ENCODE measurements at regions not wholly inside any gene's neighbourhood (a gene's known extent, or its start where the extent isn't known, plus 50 kb on each side); places are given as distances from the start of the nearest gene placed in this dataset.
"Not testable (repeated sequence)": the region's sequence is repeated elsewhere in the genome, so short reads cannot be mapped to it uniquely, and the experiment has no call there.

DNA sequence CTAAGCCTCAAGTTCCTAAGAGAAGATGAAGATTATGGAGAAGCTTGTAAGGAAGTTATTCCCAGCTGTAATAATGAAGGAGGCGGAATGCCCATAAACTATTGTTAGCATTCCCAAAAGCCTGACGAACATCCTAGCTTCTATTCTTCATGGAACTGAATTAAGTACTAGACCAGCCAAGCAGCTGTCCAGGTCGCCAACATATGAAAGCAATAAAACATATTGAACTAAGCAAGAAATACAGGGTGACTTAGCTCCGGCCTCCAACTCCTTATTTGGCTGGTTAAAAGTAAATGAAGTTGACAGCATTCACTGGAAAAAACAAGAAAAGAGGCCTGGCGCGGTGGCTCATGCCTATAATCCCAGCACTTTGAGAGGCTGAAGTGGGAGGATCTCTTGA is 174.0 kb upstream of the TPM1 start:
- no peaks in the 10 kb centered on the region for H3K27me3 Mint-ChIP-seq (ENCODE audit: insufficient read depth)
- Histone ChIP-seq H3K27ac (ENCODE audit: low read depth, low read length) (no peak overlapping the region), H3K4me1 (ENCODE audit: control insufficient read depth, insufficient read depth, low read length) (no peaks in the 10 kb centered on the region), H3K27me3 (ENCODE audit: control insufficient read depth, insufficient read depth, low read length, poor library complexity, severe bottlenecking) (no peaks in the 10 kb centered on the region), H3K9ac (ENCODE audit: extremely low read depth, low read length, poor library complexity, severe bottlenecking) (no peak overlapping the region), H3K9me3 (ENCODE audit: control insufficient read depth, low read length) (peaks cover 6% of the 10 kb centered on the region), H3K4me3 (ENCODE audit: low read length) (no peak overlapping the region), H3K36me3 (ENCODE audit: control insufficient read depth, insufficient read depth, low read length) (no peaks in the 10 kb centered on the region)
- no peaks in the 10 kb centered on the region for H3K36me3 Mint-ChIP-seq (ENCODE audit: low read depth)
- peaks cover 9% of the 10 kb centered on the region for H3K9me3 Mint-ChIP-seq
- peaks cover 6% of the 10 kb centered on the region for H3K4me1 Mint-ChIP-seq
- DNase-seq: peak; percentile 41
- TF ChIP-seq, protein P1, sequence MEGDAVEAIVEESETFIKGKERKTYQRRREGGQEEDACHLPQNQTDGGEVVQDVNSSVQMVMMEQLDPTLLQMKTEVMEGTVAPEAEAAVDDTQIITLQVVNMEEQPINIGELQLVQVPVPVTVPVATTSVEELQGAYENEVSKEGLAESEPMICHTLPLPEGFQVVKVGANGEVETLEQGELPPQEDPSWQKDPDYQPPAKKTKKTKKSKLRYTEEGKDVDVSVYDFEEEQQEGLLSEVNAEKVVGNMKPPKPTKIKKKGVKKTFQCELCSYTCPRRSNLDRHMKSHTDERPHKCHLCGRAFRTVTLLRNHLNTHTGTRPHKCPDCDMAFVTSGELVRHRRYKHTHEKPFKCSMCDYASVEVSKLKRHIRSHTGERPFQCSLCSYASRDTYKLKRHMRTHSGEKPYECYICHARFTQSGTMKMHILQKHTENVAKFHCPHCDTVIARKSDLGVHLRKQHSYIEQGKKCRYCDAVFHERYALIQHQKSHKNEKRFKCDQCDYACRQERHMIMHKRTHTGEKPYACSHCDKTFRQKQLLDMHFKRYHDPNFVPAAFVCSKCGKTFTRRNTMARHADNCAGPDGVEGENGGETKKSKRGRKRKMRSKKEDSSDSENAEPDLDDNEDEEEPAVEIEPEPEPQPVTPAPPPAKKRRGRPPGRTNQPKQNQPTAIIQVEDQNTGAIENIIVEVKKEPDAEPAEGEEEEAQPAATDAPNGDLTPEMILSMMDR (conservative IDR thresholded peaks at IDR 0.05): no peak
- no peak overlapping the region for H3K4me3 Mint-ChIP-seq
- H3K27ac Mint-ChIP-seq: no peak overlapping the region
- WGBS, 2 experiments (ENCODE audit: insufficient coverage in 1 of 2, insufficient read length in 1 of 2): 96% methylated on average over 4 to 6 of the region's 6 CpGs

DNA sequence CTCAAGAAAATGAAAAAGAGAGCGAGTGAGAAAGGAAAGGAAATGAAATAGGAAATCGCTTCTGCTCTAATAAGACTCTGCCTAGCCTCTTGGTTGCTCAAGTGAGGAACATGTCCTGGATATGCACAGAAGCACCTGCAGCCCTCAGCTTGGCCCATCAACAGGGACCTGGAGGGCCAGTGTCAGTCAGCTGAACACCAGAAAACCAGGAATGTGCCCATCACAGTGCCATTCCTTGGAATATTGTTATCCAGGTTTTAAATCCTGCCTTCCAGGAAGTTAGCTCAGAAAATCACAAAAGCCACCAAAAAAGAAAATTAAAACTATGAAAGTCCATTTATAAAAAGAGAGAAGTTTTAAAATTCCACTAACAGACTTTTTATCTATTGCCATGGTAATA is 173.4 kb upstream of the TPM1 start:
- H3K36me3 ChIP-seq (ENCODE audit: control insufficient read depth, insufficient read depth, low read length): no peaks in the 10 kb centered on the region
- peaks cover 6% of the 10 kb centered on the region for H3K4me1 Mint-ChIP-seq
- no peak overlapping the region for H3K27ac ChIP-seq (ENCODE audit: low read depth, low read length)
- peaks cover 9% of the 10 kb centered on the region for H3K9me3 Mint-ChIP-seq
- H3K4me3 ChIP-seq (ENCODE audit: low read length): no peak overlapping the region
- 93 to 100% methylated on average over 2 of the region's 2 CpGs for WGBS, 2 experiments (ENCODE audit: insufficient coverage in 1 of 2, insufficient read length in 1 of 2)
- peak; percentile 31 for DNase-seq
- H3K36me3 Mint-ChIP-seq (ENCODE audit: low read depth): no peaks in the 10 kb centered on the region
- peaks cover 6% of the 10 kb centered on the region for H3K9me3 ChIP-seq (ENCODE audit: control insufficient read depth, low read length)
- H3K27me3 Mint-ChIP-seq (ENCODE audit: insufficient read depth): no peaks in the 10 kb centered on the region
- H3K27me3 ChIP-seq (ENCODE audit: control insufficient read depth, insufficient read depth, low read length, poor library complexity, severe bottlenecking): no peaks in the 10 kb centered on the region
- H3K27ac Mint-ChIP-seq: no peak overlapping the region
- no peaks in the 10 kb centered on the region for H3K4me1 ChIP-seq (ENCODE audit: control insufficient read depth, insufficient read depth, low read length)
- TF ChIP-seq, protein P1 (conservative IDR thresholded peaks at IDR 0.05): no peak
- no peak overlapping the region for H3K9ac ChIP-seq (ENCODE audit: extremely low read depth, low read length, poor library complexity, severe bottlenecking)
- no peak overlapping the region for H3K4me3 Mint-ChIP-seq

DNA sequence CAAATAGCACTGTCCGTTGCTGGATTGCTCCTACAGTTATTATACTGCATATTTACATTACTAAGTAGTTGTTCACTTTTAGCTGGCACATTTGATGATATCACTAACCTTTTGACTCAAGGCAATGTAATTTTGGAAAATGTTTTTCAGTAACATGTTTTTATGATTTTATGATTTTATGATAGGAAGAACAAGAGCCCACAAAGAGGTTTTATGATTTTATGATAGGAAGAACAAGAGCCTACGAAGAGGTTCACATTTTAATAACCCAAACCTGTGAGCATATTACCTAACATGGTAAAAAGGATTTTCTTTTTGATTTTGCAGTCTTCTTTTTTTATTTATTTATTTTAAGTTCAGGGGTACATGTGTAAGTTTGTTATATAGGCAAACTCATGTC is 172.3 kb upstream of the TPM1 start:
- TF ChIP-seq, protein P1 (conservative IDR thresholded peaks at IDR 0.05): no peak
- Mint-ChIP-seq H3K36me3 (ENCODE audit: low read depth) (no peaks in the 10 kb centered on the region), H3K27ac (no peak overlapping the region)

DNA sequence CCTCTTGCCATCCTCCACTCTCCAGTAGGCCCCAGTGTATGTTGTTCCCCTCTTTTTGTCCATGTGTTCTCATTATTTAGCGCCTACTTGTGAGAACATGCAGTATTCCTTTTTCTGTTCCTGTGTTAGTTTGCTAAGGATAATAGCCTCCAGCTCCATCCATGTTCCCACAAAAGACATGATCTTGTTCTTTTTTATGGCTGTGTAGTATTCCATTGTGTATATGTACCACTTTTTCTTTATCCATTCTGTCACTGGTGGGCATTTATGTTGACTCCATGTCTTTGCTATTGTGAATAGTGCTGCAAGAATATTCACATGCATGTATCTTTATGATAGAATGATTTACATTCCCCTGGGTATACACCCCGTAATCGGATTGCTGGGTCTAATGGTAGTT is 171.8 kb upstream of the TPM1 start:
- H3K36me3 ChIP-seq (ENCODE audit: control insufficient read depth, insufficient read depth, low read length); H3K4me3 ChIP-seq (ENCODE audit: low read length); H3K4me3 Mint-ChIP-seq; H3K9ac ChIP-seq (ENCODE audit: extremely low read depth, low read length, poor library complexity, severe bottlenecking); H3K4me1 ChIP-seq (ENCODE audit: control insufficient read depth, insufficient read depth, low read length); H3K9me3 ChIP-seq (ENCODE audit: control insufficient read depth, low read length); H3K27me3 ChIP-seq (ENCODE audit: control insufficient read depth, insufficient read depth, low read length, poor library complexity, severe bottlenecking); H3K36me3 Mint-ChIP-seq (ENCODE audit: low read depth); H3K27ac Mint-ChIP-seq; H3K4me1 Mint-ChIP-seq; DNase-seq; H3K27me3 Mint-ChIP-seq (ENCODE audit: insufficient read depth); H3K27ac ChIP-seq (ENCODE audit: low read depth, low read length); H3K9me3 Mint-ChIP-seq: not testable (repeated sequence)
- WGBS, 2 experiments (ENCODE audit: insufficient coverage in 1 of 2, insufficient read length in 1 of 2): 100% methylated on average over 3 of the region's 3 CpGs; no CpG with 5 or more reads in 1 of the 2 experiments

More for the DNA sequence above, 172.3 kb upstream of the TPM1 start:
- H3K4me1 ChIP-seq (ENCODE audit: control insufficient read depth, insufficient read depth, low read length): no peaks in the 10 kb centered on the region
- Mint-ChIP-seq H3K27me3 (ENCODE audit: insufficient read depth) (no peaks in the 10 kb centered on the region), H3K9me3 (peaks cover 9% of the 10 kb centered on the region), H3K4me3 (no peak overlapping the region), H3K4me1 (peaks cover 6% of the 10 kb centered on the region)
- no peaks in the 10 kb centered on the region for H3K36me3 ChIP-seq (ENCODE audit: control insufficient read depth, insufficient read depth, low read length)
- H3K9ac ChIP-seq (ENCODE audit: extremely low read depth, low read length, poor library complexity, severe bottlenecking): no peak overlapping the region
- no peak for DNase-seq
- peaks cover 6% of the 10 kb centered on the region for H3K9me3 ChIP-seq (ENCODE audit: control insufficient read depth, low read length)
- 93% methylated on average over 2 of the region's 2 CpGs; no CpG with 5 or more reads in 1 of the 2 experiments for WGBS, 2 experiments (ENCODE audit: insufficient coverage in 1 of 2, insufficient read length in 1 of 2)
- no peaks in the 10 kb centered on the region for H3K27me3 ChIP-seq (ENCODE audit: control insufficient read depth, insufficient read depth, low read length, poor library complexity, severe bottlenecking)
- H3K4me3 ChIP-seq (ENCODE audit: low read length): no peak overlapping the region
- H3K27ac ChIP-seq (ENCODE audit: low read depth, low read length): no peak overlapping the region

Data from endodermal cell (in vitro differentiated cells).